D721Med (cell line): ENCODE measurements at regions not wholly inside any gene's neighbourhood (a gene's known extent, or its start where the extent isn't known, plus 50 kb on each side); places are given as distances from the start of the nearest gene placed in this dataset.
"Not testable (repeated sequence)": the region's sequence is repeated elsewhere in the genome, so short reads cannot be mapped to it uniquely, and the experiment has no call there.

ENCODE experiments used
- DNase-seq: peaks from one replicate; pipeline ENCODE4 v3.0.0; 2011; ENCODE audit warnings: low spot score; ENCODE audit not compliant: insufficient read length
- FAIRE-seq: peaks from 2 replicates; lab custom pipeline; 2011; peaks lifted over from hg19 to GRCh38; lab: Jason Lieb, UNC
- TF ChIP-seq, protein P1 (sequence below): IDR thresholded peaks from 2 replicates; pipeline ENCODE4 v1.5.1; 2012; ENCODE audit warnings: mild to moderate bottlenecking, control low read depth; ENCODE audit not compliant: insufficient read depth; ENCODE audit errors: missing control alignments

DNA sequence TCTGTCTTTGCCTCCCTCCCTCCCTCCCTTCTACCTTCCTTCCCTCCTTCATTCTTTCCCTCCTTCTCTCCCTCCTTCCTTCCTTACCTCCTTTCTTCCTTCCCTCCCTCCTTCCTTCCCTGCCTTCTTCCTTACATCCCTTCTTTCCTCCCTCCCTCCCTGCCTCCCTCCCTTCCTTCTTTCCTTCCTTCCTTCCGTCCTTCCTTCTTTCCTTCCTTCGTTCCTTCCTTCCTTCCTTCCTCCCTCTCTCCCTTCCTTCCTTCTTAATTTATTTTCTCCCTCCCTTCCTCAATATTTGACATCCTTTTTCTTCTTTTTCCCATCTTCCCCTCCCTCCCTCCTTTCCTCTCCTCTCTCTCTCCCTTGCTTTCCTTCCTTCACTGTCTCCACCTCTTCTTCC lies 301.8 kb downstream of the GATA3 start:
- TF ChIP-seq, protein P1, sequence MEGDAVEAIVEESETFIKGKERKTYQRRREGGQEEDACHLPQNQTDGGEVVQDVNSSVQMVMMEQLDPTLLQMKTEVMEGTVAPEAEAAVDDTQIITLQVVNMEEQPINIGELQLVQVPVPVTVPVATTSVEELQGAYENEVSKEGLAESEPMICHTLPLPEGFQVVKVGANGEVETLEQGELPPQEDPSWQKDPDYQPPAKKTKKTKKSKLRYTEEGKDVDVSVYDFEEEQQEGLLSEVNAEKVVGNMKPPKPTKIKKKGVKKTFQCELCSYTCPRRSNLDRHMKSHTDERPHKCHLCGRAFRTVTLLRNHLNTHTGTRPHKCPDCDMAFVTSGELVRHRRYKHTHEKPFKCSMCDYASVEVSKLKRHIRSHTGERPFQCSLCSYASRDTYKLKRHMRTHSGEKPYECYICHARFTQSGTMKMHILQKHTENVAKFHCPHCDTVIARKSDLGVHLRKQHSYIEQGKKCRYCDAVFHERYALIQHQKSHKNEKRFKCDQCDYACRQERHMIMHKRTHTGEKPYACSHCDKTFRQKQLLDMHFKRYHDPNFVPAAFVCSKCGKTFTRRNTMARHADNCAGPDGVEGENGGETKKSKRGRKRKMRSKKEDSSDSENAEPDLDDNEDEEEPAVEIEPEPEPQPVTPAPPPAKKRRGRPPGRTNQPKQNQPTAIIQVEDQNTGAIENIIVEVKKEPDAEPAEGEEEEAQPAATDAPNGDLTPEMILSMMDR, result no peak
- DNase-seq (no peak), FAIRE-seq (no peak)

DNA sequence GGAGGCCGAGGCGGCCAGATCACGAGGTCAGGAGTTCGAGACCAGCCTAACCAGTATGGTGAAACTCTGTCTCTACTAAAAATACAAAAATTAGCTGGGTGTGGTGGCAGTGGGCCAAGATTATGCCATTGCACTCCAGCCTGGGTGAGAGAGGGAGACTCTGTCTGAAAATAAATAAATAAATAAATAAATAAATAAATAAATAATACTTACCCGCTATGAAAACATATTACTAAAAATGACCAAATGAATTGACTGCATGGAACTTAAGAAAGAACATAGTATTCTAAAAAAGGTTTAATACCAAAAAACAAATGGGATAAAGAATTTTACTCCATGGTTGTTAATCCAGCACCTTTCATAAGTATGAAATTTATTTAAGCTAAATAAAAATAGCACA lies 305.0 kb downstream of the GATA3 start:
- TF ChIP-seq, protein P1, result no peak
- no peak for DNase-seq
- no peak for FAIRE-seq

DNA sequence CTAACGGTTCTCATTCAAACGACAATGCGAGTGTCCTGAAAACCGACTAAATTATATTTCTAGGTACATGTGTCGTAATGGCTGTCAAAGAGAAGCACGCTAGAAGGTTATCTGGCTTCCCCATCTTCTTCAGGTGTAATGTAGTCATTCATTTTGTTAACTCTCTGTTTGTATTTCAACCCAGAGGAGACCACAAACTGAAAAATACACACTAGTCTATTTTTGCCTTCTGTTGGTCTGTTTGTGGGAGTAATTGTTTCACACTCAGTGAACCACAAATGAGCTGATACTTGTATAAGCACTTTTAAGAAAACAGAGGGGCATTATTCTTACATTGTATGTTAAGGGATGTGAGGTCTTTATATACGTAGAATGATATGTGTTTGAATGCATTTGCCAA lies 305.9 kb downstream of the GATA3 start:
- TF ChIP-seq, protein P1, result no peak
- FAIRE-seq, result no peak
- no peak for DNase-seq

DNA sequence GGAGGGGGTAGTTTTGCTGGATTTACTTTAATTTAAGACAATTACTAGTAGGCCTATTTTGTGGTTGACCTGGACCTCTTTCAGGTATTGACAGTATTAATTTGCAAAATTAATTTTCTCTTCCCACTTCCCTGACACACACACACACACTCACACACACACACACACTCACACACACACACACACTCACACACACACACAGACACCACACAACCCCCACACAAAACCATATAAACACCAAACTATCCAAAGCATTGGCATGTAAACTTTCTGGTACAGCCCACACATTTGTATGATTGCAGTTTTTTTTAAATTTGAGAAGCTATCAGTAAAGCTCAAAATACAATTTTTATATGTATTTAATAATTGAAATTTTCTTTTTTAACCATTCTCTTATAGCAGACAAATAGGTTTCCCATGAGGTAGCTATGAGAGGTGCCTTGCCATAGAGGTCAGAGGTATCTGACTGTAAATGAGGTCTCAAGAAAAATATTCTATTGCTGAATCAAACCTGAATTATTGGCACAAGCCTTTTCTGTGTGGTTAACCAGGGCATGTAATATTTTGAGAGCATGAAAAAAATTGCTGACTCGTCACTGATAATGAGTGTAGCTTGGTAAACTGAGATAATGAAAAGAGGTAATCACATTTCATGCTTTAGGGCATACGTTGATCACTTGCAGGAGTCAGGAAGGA lies 306.5 kb downstream of the GATA3 start:
- TF ChIP-seq, protein P1, result no peak
- FAIRE-seq (no peak), DNase-seq (no peak)

DNA sequence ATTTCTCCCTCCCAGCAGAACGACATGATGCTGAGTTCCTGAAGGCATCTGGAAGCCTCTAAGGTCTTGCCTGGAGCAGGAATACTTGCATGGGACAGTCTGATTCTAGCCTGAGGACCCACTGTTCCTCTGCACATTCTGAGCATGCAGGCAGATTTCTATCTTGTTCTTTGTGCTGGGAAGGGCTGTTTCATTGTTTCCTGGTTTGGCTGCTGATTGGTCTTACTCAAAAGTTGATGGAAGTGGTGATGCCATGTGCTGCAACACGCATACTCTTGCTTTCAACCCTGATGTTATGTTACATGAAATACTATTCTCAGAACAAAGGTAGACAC lies 307.0 kb downstream of the GATA3 start:
- FAIRE-seq (no peak), DNase-seq (no peak)
- TF ChIP-seq, protein P1, result no peak

DNA sequence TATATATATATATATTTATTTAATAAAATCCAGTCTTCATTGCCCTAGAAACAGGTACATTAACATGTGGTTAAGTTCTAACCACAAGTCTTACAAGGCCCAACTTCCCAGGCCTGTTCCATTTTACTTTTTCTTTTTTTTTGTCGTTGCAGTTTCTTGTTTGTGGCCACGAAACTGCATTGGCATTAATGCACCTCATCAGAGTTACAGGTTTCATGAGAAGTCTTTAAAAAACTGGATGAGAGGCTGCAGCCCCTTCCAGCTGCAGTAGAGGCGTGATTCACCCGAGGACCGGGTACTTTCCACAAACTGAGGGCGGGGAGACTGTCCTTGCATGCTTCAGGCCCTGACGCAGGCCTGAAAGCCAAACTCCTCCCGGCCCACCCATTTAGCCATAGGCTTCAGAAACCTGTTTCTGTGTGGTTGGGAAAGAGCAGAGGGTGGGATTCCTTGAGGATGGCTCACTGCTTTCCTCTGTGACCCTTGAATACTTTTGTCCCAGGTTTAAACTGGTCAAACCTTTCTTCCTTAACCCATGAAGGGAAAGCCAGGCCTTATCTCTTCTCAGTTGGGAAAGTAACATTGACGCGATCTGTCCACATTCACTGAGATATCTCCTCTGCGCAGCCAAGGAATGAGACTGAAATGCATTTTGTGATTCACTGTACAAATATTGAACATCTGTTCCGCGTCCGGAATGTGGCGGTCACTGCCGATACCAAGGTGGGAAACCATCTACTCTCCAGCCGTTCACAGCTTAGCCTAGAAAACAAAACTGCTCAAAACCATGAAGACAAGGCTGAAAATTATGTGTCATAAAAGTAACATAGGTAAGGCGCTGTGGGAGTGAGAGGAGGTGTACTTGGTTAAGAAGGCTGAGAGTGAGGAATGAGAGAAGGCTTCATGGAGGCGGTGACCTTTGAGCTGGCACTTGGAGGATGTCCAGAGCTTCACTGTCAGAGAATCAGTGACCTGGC lies 311.7 kb downstream of the GATA3 start:
- DNase-seq, result no peak
- FAIRE-seq, result no peak
- TF ChIP-seq, protein P1, result no peak

DNA sequence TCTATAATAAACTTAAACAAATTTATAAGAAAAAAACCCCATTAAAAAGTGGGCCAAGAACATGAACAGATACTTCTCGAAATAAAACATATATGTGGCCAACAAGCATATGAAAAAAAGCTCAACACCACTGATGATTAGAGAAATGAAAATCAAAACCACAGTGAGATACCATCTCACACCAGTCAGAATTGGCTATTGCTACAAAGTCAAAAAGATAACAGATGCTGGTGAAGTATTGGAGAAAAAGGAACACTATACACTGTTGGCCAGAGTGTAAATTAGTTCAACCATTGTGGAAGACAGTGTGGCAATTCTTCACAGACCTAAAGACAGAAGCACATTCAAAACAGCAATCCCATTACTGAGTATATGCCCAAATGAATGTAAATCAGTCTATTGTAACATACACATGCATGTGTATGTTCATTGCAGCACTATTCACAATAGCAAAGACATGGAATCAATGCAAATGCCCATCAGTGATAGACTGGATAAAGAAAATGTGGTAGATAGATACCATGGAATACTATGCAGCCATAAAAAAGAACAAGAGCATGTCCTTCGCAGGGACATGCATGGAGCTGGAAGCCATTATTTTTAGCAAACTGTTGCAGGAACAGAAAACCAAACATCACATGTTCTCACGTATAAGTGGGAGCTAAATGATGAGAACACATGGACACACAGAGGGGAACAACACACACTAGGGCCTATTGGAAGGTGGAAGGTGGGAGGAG lies 313.4 kb downstream of the GATA3 start:
- not testable (repeated sequence) for DNase-seq, FAIRE-seq
